Esophagus muscularis mucosa (tissue), 4 donors: ENCODE measurements at regions not wholly inside any gene's neighbourhood (a gene's known extent, or its start where the extent isn't known, plus 50 kb on each side); places are given as distances from the start of the nearest gene placed in this dataset.

Experiments used
- DNase-seq: peaks from one replicate; pipeline ENCODE4 v3.0.0-alpha.2; 2017; ENCODE audit errors: extremely low spot score
- H3K27ac ChIP-seq, 4 donors: fragments of 200-600 bp; sonication (generic); replicated peaks in 1 of 4; 1 replicate in 3 of 4; 2 replicates in 1 of 4; pipeline ENCODE4 v1.5.1; 2016 to 2019; ENCODE audit warnings: mild to moderate bottlenecking in 1 of 4
- H3K27me3 ChIP-seq, 4 donors: fragments of 200-600 bp; sonication (generic); one replicate each; pipeline versions ENCODE4 v1.5.1 to v1.6.0; 2016 to 2019
- H3K36me3 ChIP-seq, 4 donors: fragments of 200-600 bp; sonication (generic); one replicate each; pipeline ENCODE4 v1.5.1; 2016 to 2019
- H3K4me1 ChIP-seq, 4 donors: fragments of 200-600 bp; sonication (generic); one replicate each; pipeline ENCODE4 v1.5.1; 2016 to 2019
- H3K4me3 ChIP-seq, 4 donors: fragments of 200-600 bp; sonication (generic); 1 replicate in 2 of 4; 2 replicates in 2 of 4; pipeline ENCODE4 v1.5.1; 2016 to 2019; ENCODE audit warnings: mild to moderate bottlenecking in 4 of 4, moderate library complexity in 1 of 4
- H3K9me3 ChIP-seq, 4 donors: fragments of 200-600 bp; sonication (generic); 1 replicate in 3 of 4; 2 replicates in 1 of 4; pipeline ENCODE4 v1.5.1; 2016 to 2019
- EP300 ChIP-seq: sonication (generic); formaldehyde crosslinking; IDR thresholded peaks from one replicate; pipeline ENCODE4 v1.6.1; 2017; ENCODE audit warnings: antibody characterized with exemption
- POLR2A ChIP-seq: fragments of 450-650 bp; IDR thresholded peaks from one replicate; pipeline ENCODE4 v1.6.1; 2017; ENCODE audit warnings: antibody characterized with exemption, moderate library complexity, mild to moderate bottlenecking, low read depth
- POLR2AphosphoS5 ChIP-seq, 2 donors: sonication (generic); formaldehyde crosslinking; IDR thresholded peaks; one replicate each; pipeline ENCODE4 v1.6.1; 2017; ENCODE audit warnings: antibody characterized with exemption in 2 of 2
- WGBS: methylation state at CpG from one replicate; pipeline ENCODE4 v1.1.5; 2018; 5-methylcytosine and 5-hydroxymethylcytosine counted together
- intact Hi-C: fragments of 100-400 bp; cut with DNase I; formaldehyde crosslinking; loops from one replicate; pipeline ENCODE4 v1.15.1; 2023
- TF ChIP-seq, protein P1 (sequence below), 3 experiments: fragments of 200-600 bp in 2 of 3; fragments of 450-650 bp in 1 of 3; sonication (generic) in 2 of 3; IDR thresholded peaks; one replicate each; pipeline ENCODE4 v1.5.1; 2017 to 2019; ENCODE audit warnings: antibody characterized with exemption in 3 of 3, mild to moderate bottlenecking in 2 of 3, moderate library complexity in 1 of 3

DNA sequence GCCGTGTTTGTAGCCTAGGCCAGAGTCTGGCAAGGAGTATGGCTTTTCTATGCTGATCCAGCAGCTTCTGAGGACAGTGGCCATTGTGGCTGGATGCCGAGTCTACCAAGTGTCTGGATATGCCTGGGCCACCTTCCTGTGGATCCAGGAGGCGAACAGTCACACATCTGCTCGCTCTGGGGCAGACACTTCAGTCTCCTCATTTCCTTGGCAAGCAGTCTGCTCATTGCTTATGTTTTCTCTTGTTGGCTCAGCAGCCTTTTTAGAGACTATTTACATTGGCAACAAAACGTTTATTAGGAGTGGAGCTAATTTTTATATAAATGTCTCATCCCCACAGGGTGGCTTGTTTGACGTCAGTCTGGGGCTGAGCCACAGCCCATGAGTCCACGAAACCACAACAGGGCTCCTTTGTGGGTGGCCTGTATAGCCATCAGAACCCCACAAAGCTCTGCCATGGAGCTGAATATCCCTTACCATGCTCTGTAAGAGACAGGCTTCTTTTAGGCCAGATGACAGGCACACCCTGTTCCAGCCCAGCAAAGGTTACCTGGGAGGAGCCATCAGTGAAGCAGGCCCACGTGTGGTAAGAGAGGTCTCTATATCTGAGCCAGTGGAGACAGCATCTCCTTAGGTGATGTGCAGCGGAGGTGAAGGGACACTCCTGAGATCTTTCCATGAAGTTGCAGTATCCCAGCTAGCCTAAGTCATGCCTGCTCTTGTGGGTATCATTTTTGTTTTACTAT lies 221.7 kb downstream of the DIRAS2 start:
- 44% methylated on average over 7 of the region's 9 CpGs for WGBS
- no peak for DNase-seq
- H3K36me3 ChIP-seq = no peaks in the 10 kb centered on the region
- no peaks in the 10 kb centered on the region for H3K9me3 ChIP-seq
- H3K4me1 ChIP-seq = peaks cover 0 to 8% (median 7%) of the 10 kb centered on the region in 4 donors
- no peak overlapping the region for H3K27ac ChIP-seq
- TF ChIP-seq, protein P1, sequence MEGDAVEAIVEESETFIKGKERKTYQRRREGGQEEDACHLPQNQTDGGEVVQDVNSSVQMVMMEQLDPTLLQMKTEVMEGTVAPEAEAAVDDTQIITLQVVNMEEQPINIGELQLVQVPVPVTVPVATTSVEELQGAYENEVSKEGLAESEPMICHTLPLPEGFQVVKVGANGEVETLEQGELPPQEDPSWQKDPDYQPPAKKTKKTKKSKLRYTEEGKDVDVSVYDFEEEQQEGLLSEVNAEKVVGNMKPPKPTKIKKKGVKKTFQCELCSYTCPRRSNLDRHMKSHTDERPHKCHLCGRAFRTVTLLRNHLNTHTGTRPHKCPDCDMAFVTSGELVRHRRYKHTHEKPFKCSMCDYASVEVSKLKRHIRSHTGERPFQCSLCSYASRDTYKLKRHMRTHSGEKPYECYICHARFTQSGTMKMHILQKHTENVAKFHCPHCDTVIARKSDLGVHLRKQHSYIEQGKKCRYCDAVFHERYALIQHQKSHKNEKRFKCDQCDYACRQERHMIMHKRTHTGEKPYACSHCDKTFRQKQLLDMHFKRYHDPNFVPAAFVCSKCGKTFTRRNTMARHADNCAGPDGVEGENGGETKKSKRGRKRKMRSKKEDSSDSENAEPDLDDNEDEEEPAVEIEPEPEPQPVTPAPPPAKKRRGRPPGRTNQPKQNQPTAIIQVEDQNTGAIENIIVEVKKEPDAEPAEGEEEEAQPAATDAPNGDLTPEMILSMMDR (IDR thresholded peaks at IDR 0.05) = no peak
- TF ChIP-seq POLR2A (no peak), EP300 (no peak), POLR2AphosphoS5 (IDR thresholded peaks at IDR 0.05) (no peak)
- H3K4me3 ChIP-seq = no peak overlapping the region
- H3K27me3 ChIP-seq = no peaks in the 10 kb centered on the region
- intact Hi-C loops = no loop called here

DNA sequence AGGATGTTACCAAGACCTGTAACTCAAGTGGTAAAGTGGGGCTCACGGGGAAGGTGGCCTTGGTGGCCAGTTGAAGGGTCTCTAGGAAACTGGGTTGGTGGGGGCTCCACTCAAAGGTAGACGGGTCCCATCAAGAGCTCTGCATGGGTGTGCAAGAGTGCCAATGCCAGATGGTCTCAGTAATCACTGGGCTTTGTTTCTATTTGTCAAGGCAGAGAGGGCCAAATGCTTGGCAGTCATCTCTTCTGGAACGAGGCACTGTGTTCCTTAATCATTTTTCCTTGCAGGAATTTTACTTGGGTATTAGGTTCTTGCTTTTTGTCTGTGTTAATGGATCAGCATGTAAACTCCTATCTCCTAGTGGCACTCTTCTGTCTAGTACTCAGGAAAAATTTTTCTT lies 220.8 kb downstream of the DIRAS2 start:
- intact Hi-C loops = no loop called here
- 65% methylated on average over 3 of the region's 3 CpGs for WGBS
- no peaks in the 10 kb centered on the region for H3K36me3 ChIP-seq

DNA sequence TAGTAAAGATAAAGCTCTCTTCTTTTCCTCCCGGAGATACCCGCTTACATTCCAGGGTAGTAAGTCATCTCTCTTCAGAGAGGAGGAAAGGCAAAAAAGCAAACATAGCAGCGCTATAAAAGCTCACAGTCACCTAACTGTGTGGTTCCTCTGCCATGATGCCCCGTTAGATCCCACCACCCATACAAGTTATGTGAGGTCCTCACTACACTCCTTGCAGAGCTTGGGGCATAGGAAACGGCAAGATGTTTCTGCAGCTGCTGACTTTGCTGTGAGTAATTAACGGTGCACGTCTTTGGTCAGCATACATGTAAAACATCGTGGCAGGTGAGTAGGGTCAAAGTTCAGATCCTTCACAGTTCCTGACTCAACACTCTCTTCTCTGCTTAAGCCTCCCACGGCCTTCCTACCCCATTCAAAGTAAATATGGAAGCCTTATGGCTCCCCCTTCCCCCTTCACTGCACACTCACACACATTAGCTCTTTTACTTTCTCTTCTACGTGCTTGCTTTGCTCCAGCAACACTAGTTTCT lies 218.9 kb downstream of the DIRAS2 start:
- WGBS = 69% methylated on average over 10 of the region's 10 CpGs
- no peak for TF ChIP-seq POLR2A
- TF ChIP-seq, protein P1 (IDR thresholded peaks at IDR 0.05) = no peak
- no peak for TF ChIP-seq EP300
- TF ChIP-seq POLR2AphosphoS5 (IDR thresholded peaks at IDR 0.05) = no peak
- Histone ChIP-seq H3K36me3 (no peaks in the 10 kb centered on the region), H3K4me1 (peaks cover 0 to 8% (median 7%) of the 10 kb centered on the region in 4 donors), H3K27ac (no peak overlapping the region), H3K4me3 (no peak overlapping the region), H3K27me3 (no peaks in the 10 kb centered on the region), H3K9me3 (no peaks in the 10 kb centered on the region)
- intact Hi-C loops = no loop called here
- no peak for DNase-seq

More for the DNA sequence above, 220.8 kb downstream of the DIRAS2 start:
- DNase-seq = no peak
- no peaks in the 10 kb centered on the region for H3K27me3 ChIP-seq
- no peaks in the 10 kb centered on the region for H3K9me3 ChIP-seq
- H3K4me3 ChIP-seq = no peak overlapping the region
- peaks cover 0 to 8% (median 7%) of the 10 kb centered on the region in 4 donors for H3K4me1 ChIP-seq
- TF ChIP-seq EP300 = no peak
- no peak for TF ChIP-seq POLR2AphosphoS5 (IDR thresholded peaks at IDR 0.05)
- TF ChIP-seq POLR2A = no peak
- TF ChIP-seq, protein P1 (IDR thresholded peaks at IDR 0.05) = no peak
- H3K27ac ChIP-seq = no peak overlapping the region

DNA sequence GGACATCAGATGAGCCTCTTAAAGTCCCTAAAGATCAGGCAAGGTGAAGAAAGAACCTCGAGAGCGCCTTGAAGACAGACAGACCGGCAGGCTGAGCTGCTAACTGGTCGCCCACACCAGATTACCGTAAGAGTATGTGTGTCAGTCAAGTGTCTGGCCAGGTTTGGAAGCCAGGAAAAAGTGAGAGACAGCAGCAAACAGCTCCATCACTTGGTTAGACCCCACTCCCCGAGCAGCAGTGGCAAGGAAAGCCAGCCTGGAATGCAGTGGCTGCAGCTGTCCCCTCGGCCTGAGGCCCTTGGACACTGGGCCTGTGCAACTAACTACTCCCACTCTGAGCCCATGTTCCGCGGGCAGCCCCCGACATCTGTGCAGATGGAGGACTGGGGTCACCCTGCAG lies 214.1 kb downstream of the DIRAS2 start:
- WGBS = 90% methylated on average over 10 of the region's 10 CpGs
- no peak for TF ChIP-seq POLR2AphosphoS5 (IDR thresholded peaks at IDR 0.05)
- TF ChIP-seq, protein P1 (IDR thresholded peaks at IDR 0.05) = no peak
- TF ChIP-seq EP300 = no peak
- no peak for TF ChIP-seq POLR2A
- no peak overlapping the region for H3K4me3 ChIP-seq

More for the DNA sequence above, 214.1 kb downstream of the DIRAS2 start:
- Histone ChIP-seq H3K27me3 (peaks cover 0 to 1% (median under 1%) of the 10 kb centered on the region in 4 donors), H3K9me3 (no peaks in the 10 kb centered on the region), H3K36me3 (no peaks in the 10 kb centered on the region), H3K27ac (no peak overlapping the region), H3K4me1 (no peaks in the 10 kb centered on the region)
- intact Hi-C loops = no loop called here
- peak; percentile 82 for DNase-seq
